ENCODE measurements at regions not wholly inside any gene's neighbourhood (a gene's known extent, or its start where the extent isn't known, plus 50 kb on each side); places are given as distances from the start of the nearest gene placed in this dataset.

DNA sequence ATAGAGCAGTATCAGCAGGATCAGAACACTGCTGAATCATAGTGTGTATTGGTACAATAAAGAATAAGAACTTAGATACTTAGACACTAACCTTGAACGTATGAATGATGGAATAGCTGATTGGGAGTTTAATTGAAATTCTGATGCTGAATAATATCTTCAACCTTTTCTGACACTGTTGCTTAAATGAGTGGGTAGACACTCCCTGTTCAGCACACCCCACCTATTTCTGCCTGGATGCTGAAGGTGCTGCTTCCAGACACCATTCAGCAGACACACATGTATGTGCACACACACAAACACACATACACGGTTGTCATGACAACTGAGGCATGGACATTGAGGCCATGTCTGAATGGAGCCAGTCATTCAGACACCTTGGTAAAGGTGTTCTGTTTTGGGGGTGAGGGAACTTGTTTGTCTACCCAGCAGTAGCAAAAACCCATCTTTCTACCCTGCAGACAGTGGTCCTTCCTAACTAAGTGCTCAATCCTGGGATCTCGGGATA, 54.3 kb downstream of the TMEM215 start:
- TF ChIP-seq, protein P1, sequence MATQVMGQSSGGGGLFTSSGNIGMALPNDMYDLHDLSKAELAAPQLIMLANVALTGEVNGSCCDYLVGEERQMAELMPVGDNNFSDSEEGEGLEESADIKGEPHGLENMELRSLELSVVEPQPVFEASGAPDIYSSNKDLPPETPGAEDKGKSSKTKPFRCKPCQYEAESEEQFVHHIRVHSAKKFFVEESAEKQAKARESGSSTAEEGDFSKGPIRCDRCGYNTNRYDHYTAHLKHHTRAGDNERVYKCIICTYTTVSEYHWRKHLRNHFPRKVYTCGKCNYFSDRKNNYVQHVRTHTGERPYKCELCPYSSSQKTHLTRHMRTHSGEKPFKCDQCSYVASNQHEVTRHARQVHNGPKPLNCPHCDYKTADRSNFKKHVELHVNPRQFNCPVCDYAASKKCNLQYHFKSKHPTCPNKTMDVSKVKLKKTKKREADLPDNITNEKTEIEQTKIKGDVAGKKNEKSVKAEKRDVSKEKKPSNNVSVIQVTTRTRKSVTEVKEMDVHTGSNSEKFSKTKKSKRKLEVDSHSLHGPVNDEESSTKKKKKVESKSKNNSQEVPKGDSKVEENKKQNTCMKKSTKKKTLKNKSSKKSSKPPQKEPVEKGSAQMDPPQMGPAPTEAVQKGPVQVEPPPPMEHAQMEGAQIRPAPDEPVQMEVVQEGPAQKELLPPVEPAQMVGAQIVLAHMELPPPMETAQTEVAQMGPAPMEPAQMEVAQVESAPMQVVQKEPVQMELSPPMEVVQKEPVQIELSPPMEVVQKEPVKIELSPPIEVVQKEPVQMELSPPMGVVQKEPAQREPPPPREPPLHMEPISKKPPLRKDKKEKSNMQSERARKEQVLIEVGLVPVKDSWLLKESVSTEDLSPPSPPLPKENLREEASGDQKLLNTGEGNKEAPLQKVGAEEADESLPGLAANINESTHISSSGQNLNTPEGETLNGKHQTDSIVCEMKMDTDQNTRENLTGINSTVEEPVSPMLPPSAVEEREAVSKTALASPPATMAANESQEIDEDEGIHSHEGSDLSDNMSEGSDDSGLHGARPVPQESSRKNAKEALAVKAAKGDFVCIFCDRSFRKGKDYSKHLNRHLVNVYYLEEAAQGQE (IDR thresholded peaks at IDR 0.05; ENCODE audit: insufficient read depth in 1 of 2, low read depth in 2 of 2, low read length in 1 of 2): no peak
- TF ChIP-seq POLR2AphosphoS5 (IDR thresholded peaks at IDR 0.05; ENCODE audit: low read depth, low read length): no peak
- no peak for TF ChIP-seq TCF7L2 (IDR thresholded peaks at IDR 0.05; ENCODE audit: low read depth, low read length)
- TF ChIP-seq, protein P2, sequence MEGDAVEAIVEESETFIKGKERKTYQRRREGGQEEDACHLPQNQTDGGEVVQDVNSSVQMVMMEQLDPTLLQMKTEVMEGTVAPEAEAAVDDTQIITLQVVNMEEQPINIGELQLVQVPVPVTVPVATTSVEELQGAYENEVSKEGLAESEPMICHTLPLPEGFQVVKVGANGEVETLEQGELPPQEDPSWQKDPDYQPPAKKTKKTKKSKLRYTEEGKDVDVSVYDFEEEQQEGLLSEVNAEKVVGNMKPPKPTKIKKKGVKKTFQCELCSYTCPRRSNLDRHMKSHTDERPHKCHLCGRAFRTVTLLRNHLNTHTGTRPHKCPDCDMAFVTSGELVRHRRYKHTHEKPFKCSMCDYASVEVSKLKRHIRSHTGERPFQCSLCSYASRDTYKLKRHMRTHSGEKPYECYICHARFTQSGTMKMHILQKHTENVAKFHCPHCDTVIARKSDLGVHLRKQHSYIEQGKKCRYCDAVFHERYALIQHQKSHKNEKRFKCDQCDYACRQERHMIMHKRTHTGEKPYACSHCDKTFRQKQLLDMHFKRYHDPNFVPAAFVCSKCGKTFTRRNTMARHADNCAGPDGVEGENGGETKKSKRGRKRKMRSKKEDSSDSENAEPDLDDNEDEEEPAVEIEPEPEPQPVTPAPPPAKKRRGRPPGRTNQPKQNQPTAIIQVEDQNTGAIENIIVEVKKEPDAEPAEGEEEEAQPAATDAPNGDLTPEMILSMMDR (IDR thresholded peaks at IDR 0.05): no peak
- TF ChIP-seq SIN3A (IDR thresholded peaks at IDR 0.05; ENCODE audit: borderline replicate concordance, insufficient read depth, low read depth, low read length): no peak
- no TSS peak for BruUV-seq (replicated peaks)

DNA sequence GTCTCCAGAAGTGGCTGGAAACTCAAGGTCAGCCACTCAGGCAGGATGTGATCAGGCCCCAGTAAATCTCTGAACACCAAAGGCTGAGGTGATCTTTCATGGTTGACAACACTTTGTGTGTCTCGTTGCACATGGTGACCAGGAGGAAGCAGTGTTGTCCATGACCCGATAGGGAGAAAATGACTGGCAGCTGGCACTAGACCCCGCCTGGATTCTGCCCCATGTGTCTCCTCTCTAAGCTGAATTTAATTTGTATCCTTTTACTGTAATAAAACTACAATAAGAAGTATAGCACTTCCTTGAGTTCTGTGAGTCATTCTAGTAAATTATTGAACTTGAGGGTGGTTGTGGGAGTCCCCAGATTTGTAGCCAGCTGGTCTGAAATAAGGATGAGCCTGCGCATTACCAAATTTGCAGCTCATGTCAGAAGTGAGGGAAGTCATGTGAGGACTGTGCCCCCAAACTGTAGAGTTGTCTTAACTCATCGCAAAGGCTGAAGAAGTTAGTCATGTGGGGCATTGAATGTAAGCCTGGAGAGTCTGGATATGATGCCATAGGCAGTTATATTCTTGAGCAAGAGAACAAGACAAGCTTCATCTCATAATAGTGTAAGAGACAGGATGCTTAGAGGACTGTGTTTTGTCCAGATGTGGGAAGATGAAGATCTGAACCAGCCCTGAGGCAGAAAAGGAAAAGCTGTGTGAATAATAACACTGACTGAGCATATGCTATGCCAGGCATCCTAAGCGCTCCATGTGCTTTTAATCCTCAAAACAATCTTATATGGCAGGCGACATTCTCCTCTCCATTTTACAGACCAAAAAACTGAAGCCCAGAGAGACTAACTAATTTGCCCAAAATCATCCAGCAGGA, 55.9 kb downstream of the TMEM215 start:
- ChIA-PET POLR2A (interaction anchor here (0.6 kb wide), 2 partner anchors 18 to 104 kb away, joined by 3 read pairs; no protein-coding TSS in a partner anchor), CTCF (no interaction called here)
- BruUV-seq (replicated peaks): no TSS peak
- no peaks in the 10 kb centered on the region for H3K9me3 ChIP-seq (ENCODE audit: control insufficient read depth, insufficient read depth, low read depth, low read length)
- in situ Hi-C loops (cut with HindIII; ENCODE audit: low pct_unique_long_range_greater_than_20kb, low sequenced_read_pairs): no loop called here
- peaks cover 9% of the 10 kb centered on the region for H3K27me3 ChIP-seq (ENCODE audit: control insufficient read depth, insufficient read depth, low read length)
- no peak overlapping the region for H3K27ac ChIP-seq (ENCODE audit: low read length)
- intact Hi-C loops (cut with micrococcal nuclease; ENCODE audit: unreplicated experiment): loop anchor here (5.0 kb wide), 1 partner anchor 52 kb away; no protein-coding TSS in a partner anchor
- no peak for ATAC-seq
- H3K4me1 ChIP-seq (ENCODE audit: control insufficient read depth, insufficient read depth, low read length): no peaks in the 10 kb centered on the region
- DNase-seq (ENCODE audit: low read depth, low spot score): no peak
- no peaks in the 10 kb centered on the region for H3K36me3 ChIP-seq (ENCODE audit: control insufficient read depth, insufficient read depth, low read length)
- no peak overlapping the region for H3K4me3 ChIP-seq (ENCODE audit: low read depth in 2 of 2, low read length in 2 of 2)
- no peak for TF ChIP-seq SIN3A (IDR thresholded peaks at IDR 0.05; ENCODE audit: borderline replicate concordance, insufficient read depth, low read depth, low read length)
- TF ChIP-seq, protein P2 (IDR thresholded peaks at IDR 0.05): no peak
- no peak for TF ChIP-seq POLR2AphosphoS5 (IDR thresholded peaks at IDR 0.05; ENCODE audit: low read depth, low read length)
- TF ChIP-seq TCF7L2 (IDR thresholded peaks at IDR 0.05; ENCODE audit: low read depth, low read length): no peak
- TF ChIP-seq, protein P1 (IDR thresholded peaks at IDR 0.05; ENCODE audit: insufficient read depth in 1 of 2, low read depth in 2 of 2, low read length in 1 of 2): no peak

More for the DNA sequence above, 54.3 kb downstream of the TMEM215 start:
- ATAC-seq (no peak), DNase-seq (ENCODE audit: low read depth, low spot score) (no peak)
- ChIA-PET CTCF (no interaction called here), POLR2A (no interaction called here)
- intact Hi-C loops (cut with micrococcal nuclease; ENCODE audit: unreplicated experiment) (loop anchor here (5.0 kb wide), 1 partner anchor 50 kb away; no protein-coding TSS in a partner anchor), in situ Hi-C loops (cut with HindIII; ENCODE audit: low pct_unique_long_range_greater_than_20kb, low sequenced_read_pairs) (no loop called here)
- H3K4me1 ChIP-seq (ENCODE audit: control insufficient read depth, insufficient read depth, low read length): no peaks in the 10 kb centered on the region
- no peaks in the 10 kb centered on the region for H3K36me3 ChIP-seq (ENCODE audit: control insufficient read depth, insufficient read depth, low read length)
- no peaks in the 10 kb centered on the region for H3K9me3 ChIP-seq (ENCODE audit: control insufficient read depth, insufficient read depth, low read depth, low read length)
- peaks cover 10% of the 10 kb centered on the region for H3K27me3 ChIP-seq (ENCODE audit: control insufficient read depth, insufficient read depth, low read length)
- H3K4me3 ChIP-seq (ENCODE audit: low read depth in 2 of 2, low read length in 2 of 2): no peak overlapping the region
- H3K27ac ChIP-seq (ENCODE audit: low read length): no peak overlapping the region

All from Panc1 (cell line).